ENCODE measurements at regions not wholly inside any gene's neighbourhood (a gene's known extent, or its start where the extent isn't known, plus 50 kb on each side); places are given as distances from the start of the nearest gene placed in this dataset.

DNA sequence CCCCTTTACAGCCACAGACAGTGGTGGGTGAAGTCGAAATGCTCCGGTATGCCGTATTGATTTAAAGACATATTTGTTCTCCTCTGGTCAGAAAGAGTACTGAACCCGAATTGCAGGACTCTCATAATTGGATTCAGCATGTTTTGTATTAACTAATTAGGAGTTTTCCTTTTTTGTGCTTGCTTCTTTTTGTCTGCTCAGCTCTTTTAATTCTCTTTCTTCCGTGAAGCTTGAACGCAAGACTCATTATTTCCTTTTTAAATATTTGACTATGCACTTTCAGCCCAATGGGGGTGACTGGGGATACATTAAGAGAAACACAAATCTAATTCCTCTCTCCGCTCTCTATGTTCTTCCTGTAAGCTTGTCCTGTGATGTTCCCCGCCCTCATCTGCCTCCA is 246.6 kb upstream of the IRX2 start:
- no peak for TF ChIP-seq EZH2 (IDR thresholded peaks at IDR 0.05; ENCODE audit: low read length, missing control alignments)
- TF ChIP-seq, protein P1, sequence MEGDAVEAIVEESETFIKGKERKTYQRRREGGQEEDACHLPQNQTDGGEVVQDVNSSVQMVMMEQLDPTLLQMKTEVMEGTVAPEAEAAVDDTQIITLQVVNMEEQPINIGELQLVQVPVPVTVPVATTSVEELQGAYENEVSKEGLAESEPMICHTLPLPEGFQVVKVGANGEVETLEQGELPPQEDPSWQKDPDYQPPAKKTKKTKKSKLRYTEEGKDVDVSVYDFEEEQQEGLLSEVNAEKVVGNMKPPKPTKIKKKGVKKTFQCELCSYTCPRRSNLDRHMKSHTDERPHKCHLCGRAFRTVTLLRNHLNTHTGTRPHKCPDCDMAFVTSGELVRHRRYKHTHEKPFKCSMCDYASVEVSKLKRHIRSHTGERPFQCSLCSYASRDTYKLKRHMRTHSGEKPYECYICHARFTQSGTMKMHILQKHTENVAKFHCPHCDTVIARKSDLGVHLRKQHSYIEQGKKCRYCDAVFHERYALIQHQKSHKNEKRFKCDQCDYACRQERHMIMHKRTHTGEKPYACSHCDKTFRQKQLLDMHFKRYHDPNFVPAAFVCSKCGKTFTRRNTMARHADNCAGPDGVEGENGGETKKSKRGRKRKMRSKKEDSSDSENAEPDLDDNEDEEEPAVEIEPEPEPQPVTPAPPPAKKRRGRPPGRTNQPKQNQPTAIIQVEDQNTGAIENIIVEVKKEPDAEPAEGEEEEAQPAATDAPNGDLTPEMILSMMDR (conservative IDR thresholded peaks at IDR 0.05 in 1 of 2, IDR thresholded peaks at IDR 0.05 in 1 of 2; ENCODE audit: low read depth in 1 of 2, low read length in 2 of 2) = no peak
